GM23248 (cell line): ENCODE measurements at regions not wholly inside any gene's neighbourhood (a gene's known extent, or its start where the extent isn't known, plus 50 kb on each side); places are given as distances from the start of the nearest gene placed in this dataset.

ENCODE experiments used
- EZH2 ChIP-seq: fragments of 200-600 bp; sonication (generic); IDR thresholded peaks from 2 replicates; pipeline ENCODE4 v1.6.1; 2018; ENCODE audit warnings: antibody characterized with exemption, mild to moderate bottlenecking; ENCODE audit not compliant: insufficient read depth, poor library complexity, severe bottlenecking
- EZH2phosphoT487 ChIP-seq: fragments of 200-600 bp; sonication (generic); IDR thresholded peaks from 2 replicates; pipeline ENCODE4 v1.6.1; 2018; ENCODE audit warnings: antibody characterized with exemption, moderate library complexity, mild to moderate bottlenecking, low read depth; ENCODE audit not compliant: insufficient read depth

GRCh38 chr14:28946267-28946666, 179.7 kb downstream of the FOXG1 start:
- no peak for TF ChIP-seq EZH2phosphoT487
- no peak for TF ChIP-seq EZH2
